RWPE1 (cell line): ENCODE measurements at regions not wholly inside any gene's neighbourhood (a gene's known extent, or its start where the extent isn't known, plus 50 kb on each side); places are given as distances from the start of the nearest gene placed in this dataset.

Experiments used
- CTCF ChIA-PET: fragments of 350-600 bp; sonication (Branson Sonifier 250); formaldehyde crosslinking; extraction: SDS; loops from one replicate; lab custom pipeline; 2021; lab: Yijun Ruan, JAX
- POLR2A ChIA-PET: fragments of 400-600 bp; formaldehyde crosslinking; extraction: SDS; loops from one replicate; lab custom pipeline; 2020; ENCODE audit warnings: antibody characterized with exemption; ENCODE audit not compliant: low non-redundant PET; lab: Yijun Ruan, JAX
- DNase-seq: peaks from one replicate; pipeline ENCODE4 v3.0.0; 2012; ENCODE audit warnings: low spot score
- H3K27ac ChIP-seq: fragments of 450-650 bp; 2 replicates; pipeline ENCODE4 v1.5.1; 2017
- CTCF ChIP-seq: fragments of 450-650 bp; conservative IDR thresholded peaks from 2 replicates; pipeline ENCODE4 v1.5.1; 2017; ENCODE audit warnings: low read depth, mild to moderate bottlenecking

DNA sequence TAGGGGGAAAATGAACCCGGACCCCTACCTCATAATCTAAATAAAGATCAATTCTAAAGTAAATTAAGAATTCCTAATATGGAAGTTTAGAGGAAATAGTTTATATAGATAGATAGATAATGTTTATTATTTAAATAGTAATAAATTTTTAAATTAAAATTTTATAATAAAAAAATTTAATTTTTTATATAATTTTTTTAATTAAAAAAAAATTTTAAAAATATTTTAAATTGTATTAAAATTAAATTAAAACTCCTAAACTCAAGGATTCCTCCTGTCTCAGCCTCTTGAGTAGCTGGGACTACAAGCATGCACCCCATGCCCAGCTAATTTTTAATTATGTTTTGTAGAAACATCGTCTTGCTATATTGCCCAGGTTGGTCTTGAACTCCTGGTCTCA, 186.9 kb upstream of the VRK2 start:
- TF ChIP-seq CTCF: no peak
- ChIA-PET CTCF (no interaction called here), POLR2A (no interaction called here)
- H3K27ac ChIP-seq: no peak overlapping the region
- no peak for DNase-seq

DNA sequence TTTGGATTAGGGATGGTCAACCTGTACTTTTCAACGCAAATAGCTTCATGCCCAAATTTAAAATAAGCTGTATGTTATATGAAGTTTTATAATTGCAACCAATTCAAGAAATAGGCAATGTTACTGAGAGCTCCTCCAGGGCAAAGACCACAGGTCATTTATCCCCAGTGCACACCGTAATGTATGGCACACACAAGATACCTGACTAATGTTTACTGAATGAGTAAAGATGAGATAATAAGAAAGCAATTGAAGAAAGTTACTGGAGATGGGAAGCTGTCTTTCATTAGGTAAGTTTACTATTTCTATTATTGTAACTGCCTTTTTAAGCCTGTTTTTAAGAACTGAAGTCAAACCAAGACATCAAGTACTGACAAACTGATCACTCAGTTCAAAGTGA, 184.5 kb upstream of the VRK2 start:
- TF ChIP-seq CTCF: no peak
- CTCF ChIA-PET: interaction anchor here (0.6 kb wide), 1 partner anchor 701 kb away, joined by 3 read pairs; no protein-coding TSS in a partner anchor
- H3K27ac ChIP-seq: no peak overlapping the region
- POLR2A ChIA-PET: no interaction called here
- DNase-seq: peak; percentile 33

DNA sequence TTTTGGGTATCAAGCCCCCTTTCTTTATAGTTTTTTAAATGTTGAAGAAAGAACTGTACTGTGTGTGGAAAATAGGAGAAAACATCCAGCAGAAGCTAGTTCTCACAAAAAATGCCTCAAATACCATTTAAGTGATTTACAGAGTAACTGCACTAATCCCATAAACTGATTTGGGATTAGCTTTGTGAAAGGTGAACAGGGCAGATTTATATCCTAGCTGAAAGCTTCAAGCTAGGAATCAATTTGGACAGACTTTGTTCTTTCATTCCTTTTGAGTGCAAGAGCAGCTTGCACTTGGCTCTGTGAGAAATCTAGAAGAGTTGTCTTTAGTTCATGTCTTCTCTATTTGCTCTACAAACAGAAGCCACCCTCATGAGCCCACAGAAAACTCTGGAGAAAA, 183.9 kb upstream of the VRK2 start:
- POLR2A ChIA-PET: no interaction called here
- H3K27ac ChIP-seq: no peak overlapping the region
- CTCF ChIA-PET: interaction anchor here (0.6 kb wide), 1 partner anchor 701 kb away, joined by 3 read pairs; no protein-coding TSS in a partner anchor
- DNase-seq: no peak
- no peak for TF ChIP-seq CTCF

DNA sequence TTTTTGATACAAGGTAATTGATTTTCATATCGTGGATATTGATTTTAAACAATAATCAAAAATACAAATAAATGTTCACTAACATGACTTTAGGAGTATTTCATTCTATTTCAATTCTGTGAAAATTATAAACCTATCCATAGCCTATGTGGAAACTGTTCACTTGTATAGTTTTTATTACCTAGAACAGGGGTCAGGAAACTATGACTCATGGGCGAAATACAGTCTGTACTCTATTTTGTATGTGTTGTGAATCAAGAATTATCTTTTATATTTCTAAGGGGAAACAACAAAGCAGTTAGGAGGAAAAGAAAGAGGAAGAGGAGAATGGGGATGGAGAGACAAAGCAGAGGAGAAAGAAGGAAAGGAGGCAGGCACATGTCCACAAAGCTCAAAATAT, 181.7 kb upstream of the VRK2 start:
- no peak overlapping the region for H3K27ac ChIP-seq
- ChIA-PET POLR2A (no interaction called here), CTCF (no interaction called here)
- no peak for DNase-seq
- TF ChIP-seq CTCF: no peak

DNA sequence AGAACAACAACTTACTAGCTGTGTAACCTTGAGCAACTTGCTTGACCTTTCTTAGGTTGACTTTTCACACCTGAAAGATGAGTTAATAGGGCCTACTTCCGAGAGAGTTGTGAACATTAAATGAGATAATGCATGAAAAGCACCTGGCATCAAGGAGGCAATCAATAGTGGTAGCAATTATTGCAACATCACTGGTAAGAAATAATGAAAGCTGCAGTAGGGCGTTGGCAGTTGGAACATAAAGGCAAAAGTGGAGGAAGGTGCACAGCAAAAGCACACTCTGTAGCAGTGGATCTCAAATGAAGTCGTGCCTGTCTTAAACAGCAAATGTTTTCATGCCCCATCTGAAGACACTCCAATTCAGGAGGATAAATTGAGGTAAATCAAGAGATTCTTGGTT, 178.9 kb upstream of the VRK2 start:
- ChIA-PET CTCF (no interaction called here), POLR2A (no interaction called here)
- no peak overlapping the region for H3K27ac ChIP-seq
- DNase-seq: no peak
- TF ChIP-seq CTCF: no peak

- H3K27ac ChIP-seq: no peak overlapping the region
- ChIA-PET POLR2A (no interaction called here), CTCF (no interaction called here)
- no peak for DNase-seq
- TF ChIP-seq CTCF: no peak
These were observed 177.9 kb upstream of the VRK2 start for GRCh38 chr2:57868619-57869139.
